ENCODE measurements at regions not wholly inside any gene's neighbourhood (a gene's known extent, or its start where the extent isn't known, plus 50 kb on each side); places are given as distances from the start of the nearest gene placed in this dataset.
"Not testable (repeated sequence)": the region's sequence is repeated elsewhere in the genome, so short reads cannot be mapped to it uniquely, and the experiment has no call there.

- TF ChIP-seq CTCF (IDR thresholded peaks at IDR 0.05), result no peak
- Histone ChIP-seq H3K27me3 (ENCODE audit: low read depth) (no peaks in the 10 kb centered on the region), H3K4me1 (no peaks in the 10 kb centered on the region), H3K27ac (no peak overlapping the region), H3K36me3 (peaks cover 16% of the 10 kb centered on the region), H3K9me3 (no peaks in the 10 kb centered on the region), H3K4me3 (no peak overlapping the region)
- DNase-seq, result no peak
- intact Hi-C loops (cut with DNase I), result no loop called here
- ATAC-seq, result no peak
Observed at GRCh38 chr16:27660507-27660906, 110.6 kb downstream of the KATNIP start.

DNA sequence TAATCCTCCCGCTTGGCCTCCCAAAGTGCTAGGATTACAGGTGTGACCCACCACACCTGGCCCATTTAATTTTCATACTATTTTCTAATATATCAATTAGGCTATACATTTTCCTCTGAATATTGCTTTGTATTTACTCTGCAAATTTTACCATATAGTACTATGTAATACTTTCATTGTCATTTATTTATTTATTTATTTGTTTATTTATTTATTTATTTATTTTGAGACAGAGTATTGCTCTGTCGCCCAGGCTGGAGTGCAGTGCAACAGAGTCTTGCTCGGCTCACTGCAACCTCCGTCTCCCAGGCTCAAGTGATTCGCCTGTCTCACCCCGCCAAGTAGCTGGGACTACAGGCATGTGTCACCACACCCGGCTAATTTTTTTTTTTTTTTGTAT is 113.3 kb downstream of the KATNIP start:
- H3K4me1 ChIP-seq, result not testable (repeated sequence)

GRCh38 chr16:27665881-27666280 is 115.9 kb downstream of the KATNIP start:
- H3K27me3 ChIP-seq (ENCODE audit: low read depth), result no peaks in the 10 kb centered on the region
- no peaks in the 10 kb centered on the region for H3K4me1 ChIP-seq
- H3K9me3 ChIP-seq, result no peaks in the 10 kb centered on the region
- no peak overlapping the region for H3K4me3 ChIP-seq
- peaks cover 4% of the 10 kb centered on the region for H3K36me3 ChIP-seq
- no peak overlapping the region for H3K27ac ChIP-seq
- ATAC-seq (no peak), DNase-seq (no peak)
- no peak for TF ChIP-seq CTCF (IDR thresholded peaks at IDR 0.05)
- intact Hi-C loops (cut with DNase I), result no loop called here

More for the DNA sequence above, 113.3 kb downstream of the KATNIP start:
- H3K4me3 ChIP-seq; ATAC-seq; intact Hi-C loops (cut with DNase I); H3K9me3 ChIP-seq; H3K27me3 ChIP-seq (ENCODE audit: low read depth); H3K27ac ChIP-seq; DNase-seq: not testable (repeated sequence)
- H3K36me3 ChIP-seq, result peaks cover 11% of the 10 kb centered on the region

- Histone ChIP-seq H3K27me3 (ENCODE audit: low read depth) (no peaks in the 10 kb centered on the region), H3K4me3 (no peak overlapping the region), H3K36me3 (peaks cover 3% of the 10 kb centered on the region), H3K27ac (no peak overlapping the region), H3K4me1 (no peaks in the 10 kb centered on the region), H3K9me3 (no peaks in the 10 kb centered on the region)
- no peak for DNase-seq
- no peak for ATAC-seq
- no peak for TF ChIP-seq CTCF (IDR thresholded peaks at IDR 0.05)
- intact Hi-C loops (cut with DNase I), result no loop called here
Observed at GRCh38 chr16:27670071-27670810, 120.3 kb downstream of the KATNIP start.

DNA sequence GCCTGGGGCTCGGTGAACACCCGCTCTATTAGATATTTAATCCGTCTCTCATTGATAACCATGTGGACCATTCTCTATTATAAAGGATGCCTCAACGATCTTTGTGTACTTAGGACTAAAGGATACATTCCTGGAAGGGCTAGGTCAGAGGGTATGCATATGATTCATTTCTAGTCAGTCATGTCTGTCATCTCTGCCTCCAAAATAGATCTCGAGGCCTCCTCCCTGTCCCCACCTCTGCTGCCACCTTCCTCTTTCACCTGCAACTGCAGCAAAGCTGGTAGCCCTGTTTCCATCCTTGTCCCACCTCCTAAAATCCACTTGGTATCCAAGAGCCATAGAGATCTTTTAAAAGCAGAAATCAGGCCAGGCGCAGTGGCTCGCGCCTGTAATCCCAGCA is 121.5 kb downstream of the KATNIP start:
- no peaks in the 10 kb centered on the region for H3K27me3 ChIP-seq (ENCODE audit: low read depth)
- no peak for TF ChIP-seq CTCF (IDR thresholded peaks at IDR 0.05)
- H3K4me3 ChIP-seq, result no peak overlapping the region
- no peaks in the 10 kb centered on the region for H3K9me3 ChIP-seq
- H3K27ac ChIP-seq, result no peak overlapping the region
- H3K4me1 ChIP-seq, result no peaks in the 10 kb centered on the region
- DNase-seq (no peak), ATAC-seq (no peak)
- H3K36me3 ChIP-seq, result peaks cover 3% of the 10 kb centered on the region
- intact Hi-C loops (cut with DNase I), result no loop called here

DNA sequence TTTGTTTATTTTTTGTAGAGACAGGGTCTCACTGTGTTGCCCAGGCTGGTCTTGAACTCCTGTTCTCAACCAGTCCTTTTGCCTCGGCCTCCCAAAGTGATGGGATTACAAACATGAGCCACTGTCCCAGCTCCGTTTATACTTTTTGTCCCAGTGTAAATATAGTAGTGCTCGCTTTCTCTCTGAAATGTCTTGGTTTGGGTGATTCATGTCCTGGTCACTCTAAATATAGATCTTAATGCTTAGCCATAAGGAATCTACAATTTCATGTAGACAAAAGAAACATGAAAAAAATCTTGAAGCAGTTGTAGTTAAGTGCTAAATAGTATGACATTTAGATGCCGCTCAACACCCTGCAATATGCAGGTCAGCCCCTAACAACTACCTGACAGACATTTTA is 126.9 kb downstream of the KATNIP start:
- Histone ChIP-seq H3K4me3 (no peak overlapping the region), H3K27me3 (ENCODE audit: low read depth) (no peaks in the 10 kb centered on the region), H3K9me3 (no peaks in the 10 kb centered on the region), H3K36me3 (peaks cover 44% of the 10 kb centered on the region), H3K27ac (no peak overlapping the region), H3K4me1 (no peaks in the 10 kb centered on the region)
- ATAC-seq (no peak), DNase-seq (no peak)
- intact Hi-C loops (cut with DNase I), result no loop called here
- TF ChIP-seq CTCF (IDR thresholded peaks at IDR 0.05), result no peak

Measured in lower lobe of right lung (tissue), 2 donors.